ENCODE measurements at regions not wholly inside any gene's neighbourhood (a gene's known extent, or its start where the extent isn't known, plus 50 kb on each side); places are given as distances from the start of the nearest gene placed in this dataset.
"Not testable (repeated sequence)": the region's sequence is repeated elsewhere in the genome, so short reads cannot be mapped to it uniquely, and the experiment has no call there.

DNA sequence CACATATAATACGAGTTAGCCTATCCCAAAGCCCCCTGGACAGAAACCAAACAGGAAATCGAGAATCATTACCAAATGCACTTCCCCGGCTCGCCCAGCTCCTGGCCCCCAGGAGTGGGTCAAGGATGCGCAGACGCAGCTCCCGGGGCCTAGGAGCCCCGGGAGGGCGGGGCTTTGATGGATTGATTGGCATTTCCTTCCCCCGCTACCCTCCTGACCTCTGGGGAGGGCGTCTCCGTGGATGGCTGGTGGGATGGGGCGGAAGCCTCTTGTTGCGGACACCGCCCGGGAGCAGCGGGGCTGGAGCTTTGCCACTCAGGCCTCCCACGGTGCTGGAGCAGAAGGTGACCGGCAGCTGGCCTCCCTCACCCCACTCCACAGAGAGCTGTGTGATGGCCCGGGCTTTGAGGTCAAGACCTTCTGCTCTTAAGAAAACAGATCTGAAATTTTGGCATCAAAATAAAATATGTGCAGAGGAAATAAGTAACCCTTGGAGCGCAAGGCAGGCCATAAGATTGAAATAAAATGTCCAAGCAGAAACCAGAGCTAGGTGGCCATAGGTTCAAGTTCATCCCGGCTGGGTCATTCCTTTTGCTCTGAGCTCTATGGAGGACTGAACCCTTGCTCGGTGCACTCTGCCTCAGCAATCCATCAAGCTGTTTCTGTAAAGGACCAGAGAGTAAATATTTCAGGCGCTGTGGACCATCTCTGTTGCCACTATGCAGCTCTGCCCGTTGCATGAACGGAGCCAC, 262.3 kb downstream of the SOX9 start:
- DNase-seq (ENCODE audit: low spot score in 2 of 2): no peak
- no peak for FAIRE-seq

- FAIRE-seq (no peak), DNase-seq (ENCODE audit: low spot score in 2 of 2) (no peak)
Observed at GRCh38 chr17:72385475-72385874, 264.7 kb downstream of the SOX9 start.

DNA sequence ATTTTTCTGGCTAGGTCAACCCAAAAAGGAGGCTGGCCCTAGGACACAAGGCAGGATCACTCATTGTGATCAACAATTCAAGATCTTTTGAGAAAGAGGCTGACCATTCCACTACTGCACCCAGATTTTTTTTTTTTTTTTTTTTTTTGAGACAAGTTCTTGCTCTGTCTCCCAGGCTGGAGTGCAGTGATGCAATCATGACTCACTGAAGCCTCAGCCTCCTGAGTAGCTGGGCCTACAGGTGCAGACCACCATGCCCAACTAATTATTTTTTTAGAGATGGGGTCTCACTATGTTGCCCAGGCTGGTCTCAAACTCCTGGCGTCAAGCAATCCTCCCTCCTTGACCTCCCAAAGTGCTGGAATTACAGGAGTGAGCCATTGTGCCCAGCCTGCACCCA, 265.4 kb downstream of the SOX9 start:
- FAIRE-seq; DNase-seq (ENCODE audit: low spot score in 2 of 2): not testable (repeated sequence)

DNA sequence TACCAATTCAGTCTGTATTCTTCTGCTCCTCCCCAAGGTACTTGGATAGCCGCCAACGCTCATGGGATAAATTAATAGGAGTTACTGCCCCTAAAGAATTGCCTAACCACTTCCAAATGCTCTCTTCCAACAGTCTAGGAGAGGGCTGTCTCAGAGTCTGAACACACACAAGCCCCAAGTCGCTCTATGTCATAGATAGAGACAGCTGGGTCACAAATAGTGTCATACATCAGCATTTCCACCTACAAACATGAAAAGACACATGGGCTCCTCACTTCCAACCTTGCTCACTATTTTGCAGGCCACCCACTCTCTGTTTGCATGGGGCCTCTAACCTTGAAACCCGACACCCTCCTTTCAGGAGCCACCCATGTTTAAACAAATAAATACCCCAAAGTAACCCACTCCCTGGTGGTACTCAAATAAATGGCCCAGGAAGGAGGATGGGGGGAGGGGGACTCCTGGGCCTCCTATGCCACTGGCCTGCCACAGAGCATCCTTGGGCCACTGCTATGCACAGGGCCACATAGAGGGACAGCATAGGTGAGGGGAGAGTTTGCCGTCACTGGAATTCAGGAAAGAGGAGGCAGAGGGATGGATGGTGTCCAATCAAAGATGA, 265.9 kb downstream of the SOX9 start:
- DNase-seq (ENCODE audit: low spot score in 2 of 2): no peak
- no peak for FAIRE-seq

GRCh38 chr17:72387487-72387886, 266.7 kb downstream of the SOX9 start:
- DNase-seq (ENCODE audit: low spot score in 2 of 2): no peak
- FAIRE-seq: no peak

DNA sequence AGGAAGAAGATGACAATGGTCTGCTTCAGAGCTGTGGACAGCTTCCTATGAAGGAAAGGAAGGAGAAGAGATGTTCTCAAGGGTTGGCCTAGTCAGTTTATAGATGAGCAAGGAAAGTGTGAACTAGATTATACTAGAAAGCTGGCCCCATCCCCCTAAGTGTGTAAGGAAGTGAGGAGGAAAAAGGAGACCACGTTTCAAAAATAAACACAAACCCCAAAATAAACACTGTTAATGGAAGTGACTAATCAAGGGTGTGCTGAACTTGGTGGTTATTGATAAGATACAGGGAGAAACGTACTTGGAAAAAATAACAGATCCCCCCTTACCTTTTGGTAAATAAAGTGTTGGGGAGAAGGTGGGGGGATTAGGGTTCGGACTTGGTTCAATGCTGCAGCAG, 267.1 kb downstream of the SOX9 start:
- FAIRE-seq (no peak), DNase-seq (ENCODE audit: low spot score in 2 of 2) (no peak)

- FAIRE-seq: no peak
Observed at GRCh38 chr17:72388765-72389473, 268.1 kb downstream of the SOX9 start.

GRCh38 chr17:72390675-72391508, 270.1 kb downstream of the SOX9 start:
- no peak for DNase-seq (ENCODE audit: low spot score in 2 of 2)
- no peak for FAIRE-seq

More at GRCh38 chr17:72388765-72389473, 268.1 kb downstream of the SOX9 start:
- DNase-seq (ENCODE audit: low spot score in 2 of 2): no peak

GRCh38 chr17:72392056-72393010, 271.5 kb downstream of the SOX9 start:
- FAIRE-seq: no peak
- DNase-seq (ENCODE audit: low spot score in 2 of 2): no peak

- no peak for DNase-seq (ENCODE audit: low spot score in 2 of 2)
- no peak for FAIRE-seq
Observed at GRCh38 chr17:72393553-72393952, 272.7 kb downstream of the SOX9 start.

DNA sequence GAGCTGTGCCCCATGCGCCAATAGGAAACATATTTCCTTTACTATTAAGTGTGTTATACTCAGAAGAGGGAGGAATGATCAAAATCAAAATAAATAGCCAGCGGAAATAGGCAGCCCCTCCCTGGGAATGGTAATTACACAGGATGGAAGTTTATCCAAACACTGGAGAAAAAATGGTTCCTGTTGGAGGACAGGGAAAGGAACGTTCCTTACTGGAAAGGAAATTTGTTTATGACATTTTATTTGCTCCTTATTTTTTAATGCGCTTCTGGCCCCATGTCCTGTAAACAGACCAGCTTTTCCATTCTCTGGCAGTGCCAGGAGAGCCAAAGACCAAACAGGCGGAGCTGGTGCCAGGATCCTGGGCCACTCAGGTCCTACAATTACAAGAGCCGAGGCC, 273.7 kb downstream of the SOX9 start:
- DNase-seq (ENCODE audit: low spot score in 2 of 2): no peak
- no peak for FAIRE-seq

GRCh38 chr17:72396121-72396520, 275.3 kb downstream of the SOX9 start:
- no peak for DNase-seq (ENCODE audit: low spot score in 2 of 2)
- no peak for FAIRE-seq

- no peak for FAIRE-seq
- no peak for DNase-seq (ENCODE audit: low spot score in 2 of 2)
Observed at GRCh38 chr17:72397223-72397667, 276.4 kb downstream of the SOX9 start.

- FAIRE-seq: no peak
Observed at GRCh38 chr17:72397687-72398086, 276.9 kb downstream of the SOX9 start.

DNA sequence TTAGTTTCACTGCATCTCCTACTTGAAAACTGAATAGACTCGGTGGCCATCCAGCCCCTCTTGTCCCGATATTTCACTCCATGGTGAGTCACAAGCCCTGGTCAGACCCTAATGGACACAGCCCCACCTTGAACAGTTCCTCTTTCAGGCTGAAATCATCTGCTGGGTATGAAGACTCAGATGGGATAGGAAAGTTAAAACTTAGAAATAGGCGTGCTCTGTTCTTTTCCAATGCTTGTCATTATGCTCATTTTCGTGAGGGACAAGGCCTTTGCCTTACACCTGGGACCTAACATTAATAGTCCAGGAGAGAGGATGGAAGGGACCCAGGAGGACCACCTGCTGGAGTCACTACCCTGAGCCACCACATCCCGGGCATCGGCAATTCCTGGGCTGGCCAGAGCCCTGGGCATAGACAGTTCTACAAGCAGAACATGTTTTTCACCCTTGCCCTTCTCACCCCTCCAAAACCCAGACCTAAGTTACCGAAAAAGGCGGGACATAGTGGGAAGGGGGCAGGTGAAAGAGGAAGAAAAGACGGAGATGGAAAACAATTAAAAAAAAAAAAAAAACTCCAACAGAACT, 278.3 kb downstream of the SOX9 start:
- FAIRE-seq: no peak

More at GRCh38 chr17:72397687-72398086, 276.9 kb downstream of the SOX9 start:
- DNase-seq (ENCODE audit: low spot score in 2 of 2): no peak

DNA sequence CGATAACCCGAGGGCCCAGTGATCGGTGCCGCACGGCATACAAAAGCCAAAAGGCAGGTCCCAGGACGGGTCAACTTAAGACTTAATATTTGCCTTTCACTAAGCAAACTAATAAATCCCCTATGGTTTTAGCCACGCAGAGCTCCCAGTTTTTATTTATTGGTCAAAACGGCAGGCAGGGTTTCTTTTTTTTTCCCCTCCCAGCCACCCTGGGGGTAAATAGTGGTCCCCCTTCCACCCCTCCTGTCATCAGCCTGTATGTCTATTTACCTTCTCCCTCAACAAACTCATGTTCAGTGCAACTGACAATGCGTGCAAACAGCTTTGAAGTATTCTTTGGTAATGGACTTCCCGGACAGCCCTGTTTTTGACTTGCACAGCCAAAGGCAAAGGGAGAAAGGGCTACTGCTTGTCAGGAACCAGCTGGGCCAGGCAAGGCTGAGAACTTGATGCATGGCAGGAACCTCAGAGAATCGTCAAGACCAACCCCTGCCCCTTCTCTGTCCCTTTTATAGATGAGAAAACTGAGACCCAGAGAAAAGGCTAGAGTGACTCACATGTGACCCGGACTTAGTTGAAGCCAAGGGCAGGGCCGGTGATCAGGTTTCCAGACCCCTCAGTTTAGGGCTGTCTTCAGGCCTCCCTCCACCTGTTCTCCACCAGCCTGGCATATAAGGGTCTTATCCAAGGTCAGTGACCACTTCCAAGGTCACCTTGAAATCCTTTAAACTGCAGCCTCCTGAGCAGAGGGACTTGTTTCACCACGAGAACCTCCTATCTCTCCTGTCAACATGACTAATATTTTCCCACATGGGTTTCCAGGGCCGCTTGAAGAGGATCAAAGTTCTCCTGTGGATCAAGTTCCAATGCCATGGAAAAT, 279.0 kb downstream of the SOX9 start:
- no peak for DNase-seq (ENCODE audit: low spot score in 2 of 2)
- FAIRE-seq: no peak

More for the DNA sequence above, 278.3 kb downstream of the SOX9 start:
- DNase-seq (ENCODE audit: low spot score in 2 of 2): no peak

DNA sequence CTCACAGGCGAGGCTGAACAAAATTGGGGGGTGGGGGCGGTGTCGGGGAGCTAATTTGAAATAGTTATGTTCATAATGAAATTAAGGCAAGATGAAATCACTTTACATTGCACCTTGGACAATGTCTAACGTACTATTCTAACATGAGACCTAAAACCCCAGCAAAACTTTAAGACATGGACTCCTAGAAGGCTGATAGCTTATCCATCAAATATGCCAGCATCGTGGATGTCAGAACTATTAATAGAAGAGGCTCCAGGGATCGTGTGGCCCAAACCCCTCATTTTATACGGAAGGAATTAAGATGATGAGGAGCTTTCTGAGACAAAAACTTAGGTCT, 279.6 kb downstream of the SOX9 start:
- no peak for FAIRE-seq
- DNase-seq (ENCODE audit: low spot score in 2 of 2): no peak

DNA sequence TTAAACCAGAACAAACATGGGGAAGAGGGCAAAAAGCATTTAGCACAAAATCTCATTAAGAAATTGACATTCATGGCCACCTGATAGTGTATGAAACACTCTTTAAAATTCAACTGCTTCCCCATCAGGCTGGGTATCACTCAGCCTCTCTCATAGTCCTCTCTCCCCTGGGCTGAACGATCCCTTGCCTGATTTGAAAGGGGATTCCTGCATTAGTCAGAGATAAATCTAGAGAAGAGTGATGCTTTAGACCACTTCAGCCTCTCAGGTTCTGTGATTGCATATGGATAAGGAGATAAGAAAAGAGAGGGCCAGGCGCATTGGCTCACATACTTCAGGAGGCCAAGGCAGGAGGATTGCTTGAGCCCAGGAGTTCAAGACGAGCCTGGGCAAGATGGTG, 280.0 kb downstream of the SOX9 start:
- FAIRE-seq: no peak
- DNase-seq (ENCODE audit: low spot score in 2 of 2): no peak

Data from frontal cortex (tissue), 3 donors.